GM12878 (cell line): ENCODE measurements at regions not wholly inside any gene's neighbourhood (a gene's known extent, or its start where the extent isn't known, plus 50 kb on each side); places are given as distances from the start of the nearest gene placed in this dataset.

ENCODE experiments used
- ATAC-seq: fragments of 200-7000 bp; cut with Tn5 transposase; 3 replicates; pipeline ENCODE4 v1.9.1; 2020; ENCODE audit warnings: mild to moderate bottlenecking, moderate library complexity
- BruUV-seq: library from RNA; stranded (reverse); fragments of 400-500 nt; replicated peaks from 2 replicates; lab custom pipeline; 2021; lab: Mats Ljungman, UMichigan
- CTCF ChIA-PET: fragments of 300-600 bp; sonication (Branson Sonifier 250); formaldehyde crosslinking; extraction: SDS; loops from one replicate; lab custom pipeline; 2021; ENCODE audit warnings: inconsistent platforms; lab: Yijun Ruan, JAX
- POLR2A ChIA-PET: fragments of 350-600 bp; formaldehyde crosslinking; extraction: SDS; loops from one replicate; lab custom pipeline; 2021; ENCODE audit warnings: inconsistent platforms; lab: Charles Lee
- RAD21 ChIA-PET: fragments of 300-600 bp; sonication (Branson Sonifier 250); formaldehyde crosslinking; loops from one replicate; lab custom pipeline; 2023; ENCODE audit warnings: antibody characterized with exemption; ENCODE audit not compliant: unreplicated experiment; lab: Charles Lee
- SMC1A ChIA-PET: fragments of 300-600 bp; sonication (Branson Sonifier 250); formaldehyde crosslinking; loops from one replicate; lab custom pipeline; 2023; ENCODE audit not compliant: unreplicated experiment, uncharacterized antibody; lab: Charles Lee
- DNase-seq: peaks from one replicate; pipeline ENCODE4 v3.0.0-alpha.2; 2011; ENCODE audit warnings: low read depth, low spot score
- FAIRE-seq: peaks from 3 replicates; lab custom pipeline; 2011; peaks lifted over from hg19 to GRCh38; lab: Jason Lieb, UNC
- H2AFZ ChIP-seq: 2 replicates; pipeline ENCODE4 v1.6.0; 2011; ENCODE audit warnings: low read depth, low read length, control low read depth; ENCODE audit not compliant: control insufficient read depth
- H3K27ac ChIP-seq: 2 replicates; pipeline ENCODE4 v1.5.1; 2011; ENCODE audit warnings: control low read depth; ENCODE audit not compliant: control insufficient read depth, insufficient read depth
- H3K27me3 ChIP-seq, 2 experiments: replicated peaks in 1 of 2; 2 replicates each; pipeline versions ENCODE4 v1.6.0 to v1.6.1; 2011; ENCODE audit warnings: low read length in 1 of 2; ENCODE audit not compliant: control insufficient read depth in 2 of 2, insufficient read depth in 2 of 2
- H3K36me3 ChIP-seq, 2 experiments: 2 replicates each; pipeline ENCODE4 v1.5.1; 2011; ENCODE audit warnings: low read length in 1 of 2; ENCODE audit not compliant: control insufficient read depth in 2 of 2, insufficient read depth in 2 of 2
- H3K4me1 ChIP-seq: 2 replicates; pipeline ENCODE4 v1.6.1; 2011; ENCODE audit warnings: mild to moderate bottlenecking, low read length, moderate library complexity, mixed read lengths; ENCODE audit not compliant: control insufficient read depth, insufficient read depth
- H3K4me2 ChIP-seq: 2 replicates; pipeline ENCODE4 v1.6.0; 2011; ENCODE audit warnings: control low read depth; ENCODE audit not compliant: control insufficient read depth, insufficient read depth
- H3K4me3 ChIP-seq: fragments of 200-600 bp; sonication (generic); 2 replicates; pipeline ENCODE4 v1.5.1; 2016
- H3K79me2 ChIP-seq: 2 replicates; pipeline ENCODE4 v1.6.0; 2011; ENCODE audit warnings: low read length; ENCODE audit not compliant: control insufficient read depth, insufficient read depth
- H3K9ac ChIP-seq: 2 replicates; pipeline ENCODE4 v1.8.0; 2011; ENCODE audit warnings: low read length, control low read depth, mixed read lengths; ENCODE audit not compliant: control insufficient read depth, insufficient read depth
- H3K9me3 ChIP-seq: replicated peaks from 3 replicates; pipeline ENCODE4 v1.5.1; 2011; ENCODE audit warnings: mild to moderate bottlenecking, low read length; ENCODE audit not compliant: control insufficient read depth, insufficient read depth
- H4K20me1 ChIP-seq: 2 replicates; pipeline ENCODE4 v1.6.0; 2011; ENCODE audit not compliant: control insufficient read depth, insufficient read depth
- ASH2L ChIP-seq: fragments of 300-600, 200-600 bp; sonication (generic); IDR thresholded peaks from 2 replicates; pipeline ENCODE4 v1.6.1; 2017; ENCODE audit warnings: low read depth, mild to moderate bottlenecking, borderline replicate concordance
- BACH1 ChIP-seq: fragments of 450-650 bp; IDR thresholded peaks from 2 replicates; pipeline ENCODE4 v1.6.1; 2017; ENCODE audit warnings: mild to moderate bottlenecking, borderline replicate concordance
- CEBPZ ChIP-seq: fragments of 150-350 bp; IDR thresholded peaks from 2 replicates; pipeline ENCODE4 v1.6.1; 2016; ENCODE audit warnings: low read depth, low read length
- EZH2 ChIP-seq: IDR thresholded peaks from 2 replicates; pipeline ENCODE4 v1.6.1; 2012; ENCODE audit warnings: low read depth, mild to moderate bottlenecking, control low read depth, inconsistent platforms, low read length, borderline replicate concordance; ENCODE audit not compliant: control insufficient read depth
- KLF5 ChIP-seq: fragments of 450-650 bp; IDR thresholded peaks from 2 replicates; pipeline ENCODE4 v1.6.1; 2014; ENCODE audit warnings: mild to moderate bottlenecking; ENCODE audit not compliant: partially characterized antibody
- NFIC ChIP-seq: IDR thresholded peaks from 2 replicates; pipeline ENCODE4 v1.6.1; 2012; ENCODE audit warnings: low read depth, mild to moderate bottlenecking, inconsistent platforms, low read length, moderate library complexity
- PAX8 ChIP-seq: fragments of 450-650 bp; IDR thresholded peaks from 2 replicates; pipeline ENCODE4 v1.6.1; 2017; ENCODE audit warnings: mild to moderate bottlenecking, moderate library complexity
- PML ChIP-seq: IDR thresholded peaks from 2 replicates; pipeline ENCODE4 v1.6.1; 2012; ENCODE audit warnings: low read length, inconsistent platforms
- POU2F2 ChIP-seq: IDR thresholded peaks from 3 replicates; pipeline ENCODE4 v1.6.1; 2011; ENCODE audit warnings: low read depth, mild to moderate bottlenecking, low read length, borderline replicate concordance
- RBBP5 ChIP-seq: fragments of 200-600 bp; sonication (generic); conservative IDR thresholded peaks from 2 replicates; pipeline ENCODE4 v1.6.1; 2016
- SP1 ChIP-seq: IDR thresholded peaks from one replicate; pipeline ENCODE4 v1.6.1; 2011; ENCODE audit warnings: low read depth, low read length
- SRF ChIP-seq, 2 experiments: IDR thresholded peaks; 2 replicates each; pipeline ENCODE4 v1.6.1; 2011; ENCODE audit warnings: low read depth in 2 of 2, low read length in 2 of 2, mild to moderate bottlenecking in 1 of 2, moderate library complexity in 1 of 2
- TBL1XR1 ChIP-seq: IDR thresholded peaks from 2 replicates; pipeline ENCODE4 v1.6.1; 2012; ENCODE audit warnings: low read depth, low read length, improper control_type of control experiment
- ZNF274 ChIP-seq: IDR thresholded peaks from one replicate; pipeline ENCODE4 v1.8.0; 2011; ENCODE audit not compliant: insufficient read length, insufficient read depth
- ZZZ3 ChIP-seq: IDR thresholded peaks from 2 replicates; pipeline ENCODE4 v1.6.1; 2011; ENCODE audit warnings: low read depth; ENCODE audit not compliant: control insufficient read depth, insufficient read length
- WGBS: methylation state at CpG from one replicate; pipeline ENCODE4 v1.1.6; 2016; ENCODE audit warnings: low lambda C conversion rate; ENCODE audit not compliant: insufficient replicate concordance, insufficient coverage; ENCODE audit errors: missing lambda C conversion rate; 5-methylcytosine and 5-hydroxymethylcytosine counted together
- in situ Hi-C: fragments of 300-500 bp; cut with MboI; formaldehyde crosslinking; loops from 9 replicates; pipeline ENCODE4 v1.14.3; 2018; ENCODE audit warnings: mixed read lengths
- intact Hi-C: fragments of 100-400 bp; cut with micrococcal nuclease; formaldehyde crosslinking; loops from one replicate; pipeline ENCODE4 v1.14.2; 2022; ENCODE audit not compliant: unreplicated experiment

DNA sequence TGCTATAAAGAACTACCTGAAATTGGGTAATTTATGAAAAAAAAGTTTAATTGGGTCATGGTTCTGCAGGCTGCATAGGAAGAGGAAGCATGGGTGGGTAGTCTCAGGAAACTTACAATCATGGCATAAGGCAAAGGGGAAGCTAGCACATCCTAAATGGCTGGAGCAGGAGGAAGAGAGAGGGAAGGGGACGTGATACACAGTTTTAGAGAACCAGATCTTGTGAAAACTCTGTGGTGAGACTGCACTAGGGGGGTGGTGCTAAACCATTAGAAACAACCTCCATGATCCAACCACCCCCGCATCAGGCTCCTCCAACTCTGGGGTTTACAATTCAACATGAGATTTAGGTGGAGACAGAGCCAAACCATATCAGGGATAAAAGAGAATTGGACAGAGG, 624.2 kb downstream of the PRR16 start:
- H3K79me2 ChIP-seq = no peaks in the 10 kb centered on the region
- no peaks in the 10 kb centered on the region for H3K4me1 ChIP-seq
- FAIRE-seq (no peak), DNase-seq (no peak), ATAC-seq (no peak)
- H3K9me3 ChIP-seq = no peaks in the 10 kb centered on the region
- in situ Hi-C loops = no loop called here
- no peak overlapping the region for H3K9ac ChIP-seq
- CTCF ChIA-PET = interaction anchor here (0.6 kb wide), 1 partner anchor 10 kb away, joined by 4 read pairs; no protein-coding TSS in a partner anchor
- H3K27me3 ChIP-seq = no peaks in the 10 kb centered on the region
- H4K20me1 ChIP-seq = no peaks in the 10 kb centered on the region
- H3K27ac ChIP-seq = no peak overlapping the region
- BruUV-seq = no TSS peak
- POLR2A ChIA-PET = no interaction called here
- no peak for TF ChIP-seq NFIC
- no peak for TF ChIP-seq PML
- TF ChIP-seq RBBP5 = no peak
- TF ChIP-seq ZNF274 = no peak
- TF ChIP-seq SP1 = no peak
- TF ChIP-seq SRF (IDR thresholded peaks at IDR 0.05; ENCODE audit: low read depth in 2 of 2, low read length in 2 of 2) = no peak
- no peak for TF ChIP-seq PAX8
- no peak for TF ChIP-seq CEBPZ
- no peak for TF ChIP-seq TBL1XR1
- no peak for TF ChIP-seq ZZZ3
- no peak for TF ChIP-seq ASH2L
- TF ChIP-seq POU2F2 = no peak
- no peak for TF ChIP-seq KLF5
- no peak for TF ChIP-seq EZH2
- TF ChIP-seq BACH1 = no peak
- 20% methylated on average over 2 of the region's 2 CpGs for WGBS
- H3K4me2 ChIP-seq = no peak overlapping the region
- intact Hi-C loops = no loop called here
- SMC1A ChIA-PET = no interaction called here
- no peak overlapping the region for H2AFZ ChIP-seq
- no peaks in the 10 kb centered on the region for H3K36me3 ChIP-seq
- RAD21 ChIA-PET = no interaction called here
- H3K4me3 ChIP-seq = no peak overlapping the region
